ENCODE measurements at regions not wholly inside any gene's neighbourhood (a gene's known extent, or its start where the extent isn't known, plus 50 kb on each side); places are given as distances from the start of the nearest gene placed in this dataset.
"Not testable (repeated sequence)": the region's sequence is repeated elsewhere in the genome, so short reads cannot be mapped to it uniquely, and the experiment has no call there.

- peak; percentile 50 for FAIRE-seq
- Histone ChIP-seq H3K27me3 (ENCODE audit: control insufficient read depth, insufficient read depth, low read length) (no peaks in the 10 kb centered on the region), H3K4me3 (ENCODE audit: low read depth, low read length) (no peak overlapping the region), H3K36me3 (ENCODE audit: control insufficient read depth, insufficient read depth, low read length) (no peaks in the 10 kb centered on the region)
- no peak for TF ChIP-seq CTCF (IDR thresholded peaks at IDR 0.05; ENCODE audit: insufficient read depth, low read length, severe bottlenecking)
- no peak for DNase-seq (ENCODE audit: low read depth)
Observed at GRCh38 chr7:115613836-115614235, 416.7 kb downstream of the TFEC start.

GRCh38 chr7:115603416-115603815, 427.1 kb downstream of the TFEC start:
- DNase-seq (ENCODE audit: low read depth): no peak
- no peak for FAIRE-seq

GRCh38 chr7:115600207-115600606, 430.4 kb downstream of the TFEC start:
- no peak overlapping the region for H3K4me3 ChIP-seq (ENCODE audit: low read depth, low read length)
- DNase-seq (ENCODE audit: low read depth): no peak
- no peak for TF ChIP-seq CTCF (IDR thresholded peaks at IDR 0.05; ENCODE audit: insufficient read depth, low read length, severe bottlenecking)
- no peaks in the 10 kb centered on the region for H3K36me3 ChIP-seq (ENCODE audit: control insufficient read depth, insufficient read depth, low read length)
- H3K27me3 ChIP-seq (ENCODE audit: control insufficient read depth, insufficient read depth, low read length): no peaks in the 10 kb centered on the region
- no peak for FAIRE-seq

More at GRCh38 chr7:115603416-115603815, 427.1 kb downstream of the TFEC start:
- TF ChIP-seq CTCF (IDR thresholded peaks at IDR 0.05; ENCODE audit: insufficient read depth, low read length, severe bottlenecking): no peak
- Histone ChIP-seq H3K27me3 (ENCODE audit: control insufficient read depth, insufficient read depth, low read length) (no peaks in the 10 kb centered on the region), H3K4me3 (ENCODE audit: low read depth, low read length) (no peak overlapping the region), H3K36me3 (ENCODE audit: control insufficient read depth, insufficient read depth, low read length) (no peaks in the 10 kb centered on the region)

GRCh38 chr7:115599184-115599583, 431.4 kb downstream of the TFEC start:
- DNase-seq (ENCODE audit: low read depth): not testable (repeated sequence)

GRCh38 chr7:115597220-115597619, 433.3 kb downstream of the TFEC start:
- not testable (repeated sequence) for H3K4me3 ChIP-seq (ENCODE audit: low read depth, low read length); H3K27me3 ChIP-seq (ENCODE audit: control insufficient read depth, insufficient read depth, low read length); DNase-seq (ENCODE audit: low read depth); H3K36me3 ChIP-seq (ENCODE audit: control insufficient read depth, insufficient read depth, low read length); FAIRE-seq

More at GRCh38 chr7:115599184-115599583, 431.4 kb downstream of the TFEC start:
- FAIRE-seq; H3K27me3 ChIP-seq (ENCODE audit: control insufficient read depth, insufficient read depth, low read length); H3K36me3 ChIP-seq (ENCODE audit: control insufficient read depth, insufficient read depth, low read length); H3K4me3 ChIP-seq (ENCODE audit: low read depth, low read length): not testable (repeated sequence)

GRCh38 chr7:115593111-115593510, 437.5 kb downstream of the TFEC start:
- H3K27me3 ChIP-seq (ENCODE audit: control insufficient read depth, insufficient read depth, low read length): no peaks in the 10 kb centered on the region
- DNase-seq (ENCODE audit: low read depth) (no peak), FAIRE-seq (no peak)
- no peaks in the 10 kb centered on the region for H3K36me3 ChIP-seq (ENCODE audit: control insufficient read depth, insufficient read depth, low read length)
- H3K4me3 ChIP-seq (ENCODE audit: low read depth, low read length): no peak overlapping the region
- no peak for TF ChIP-seq CTCF (IDR thresholded peaks at IDR 0.05; ENCODE audit: insufficient read depth, low read length, severe bottlenecking)

GRCh38 chr7:115585015-115585718, 445.4 kb downstream of the TFEC start:
- no peak for TF ChIP-seq CTCF (IDR thresholded peaks at IDR 0.05; ENCODE audit: insufficient read depth, low read length, severe bottlenecking)
- H3K36me3 ChIP-seq (ENCODE audit: control insufficient read depth, insufficient read depth, low read length): no peaks in the 10 kb centered on the region
- no peaks in the 10 kb centered on the region for H3K27me3 ChIP-seq (ENCODE audit: control insufficient read depth, insufficient read depth, low read length)
- DNase-seq (ENCODE audit: low read depth) (peak; percentile 81), FAIRE-seq (no peak)
- H3K4me3 ChIP-seq (ENCODE audit: low read depth, low read length): no peak overlapping the region
